H4 (cell line): ENCODE measurements at regions not wholly inside any gene's neighbourhood (a gene's known extent, or its start where the extent isn't known, plus 50 kb on each side); places are given as distances from the start of the nearest gene placed in this dataset.
"Not testable (repeated sequence)": the region's sequence is repeated elsewhere in the genome, so short reads cannot be mapped to it uniquely, and the experiment has no call there.

Source experiments
- DNase-seq: peaks from one replicate; pipeline ENCODE4 v3.0.0-alpha.2; 2015; ENCODE audit warnings: low spot score

GRCh38 chr1:199791495-199791894 lies 236.0 kb upstream of the NR5A2 start:
- DNase-seq: no peak

GRCh38 chr1:199792874-199793273 lies 234.6 kb upstream of the NR5A2 start:
- no peak for DNase-seq

GRCh38 chr1:199794105-199794863 lies 233.2 kb upstream of the NR5A2 start:
- DNase-seq: no peak

- DNase-seq: no peak
These were observed 228.4 kb upstream of the NR5A2 start for GRCh38 chr1:199799116-199799515.

GRCh38 chr1:199804526-199804925 lies 223.0 kb upstream of the NR5A2 start:
- no peak for DNase-seq

- no peak for DNase-seq
These were observed 219.2 kb upstream of the NR5A2 start for GRCh38 chr1:199808110-199808870.

GRCh38 chr1:199809311-199809710 lies 218.2 kb upstream of the NR5A2 start:
- no peak for DNase-seq

GRCh38 chr1:199811163-199811562 lies 216.3 kb upstream of the NR5A2 start:
- no peak for DNase-seq

- no peak for DNase-seq
These were observed 214.3 kb upstream of the NR5A2 start for GRCh38 chr1:199813198-199813597.

- no peak for DNase-seq
These were observed 211.6 kb upstream of the NR5A2 start for GRCh38 chr1:199815947-199816346.

- no peak for DNase-seq
These were observed 210.2 kb upstream of the NR5A2 start for GRCh38 chr1:199817266-199817665.

- no peak for DNase-seq
These were observed 206.3 kb upstream of the NR5A2 start for GRCh38 chr1:199821029-199821779.

GRCh38 chr1:199832451-199832850 lies 195.1 kb upstream of the NR5A2 start:
- DNase-seq: no peak

- DNase-seq: no peak
These were observed 192.8 kb upstream of the NR5A2 start for GRCh38 chr1:199834711-199835110.

- no peak for DNase-seq
These were observed 191.1 kb upstream of the NR5A2 start for GRCh38 chr1:199836430-199836829.

GRCh38 chr1:199837321-199837720 lies 190.2 kb upstream of the NR5A2 start:
- DNase-seq: no peak

GRCh38 chr1:199839608-199840007 lies 187.9 kb upstream of the NR5A2 start:
- DNase-seq: not testable (repeated sequence)

GRCh38 chr1:199843096-199843495 lies 184.4 kb upstream of the NR5A2 start:
- DNase-seq: not testable (repeated sequence)

GRCh38 chr1:199843861-199844260 lies 183.6 kb upstream of the NR5A2 start:
- DNase-seq: no peak

- no peak for DNase-seq
These were observed 180.5 kb upstream of the NR5A2 start for GRCh38 chr1:199847021-199847420.

GRCh38 chr1:199851439-199852140 lies 175.9 kb upstream of the NR5A2 start:
- no peak for DNase-seq
